ENCODE measurements at regions not wholly inside any gene's neighbourhood (a gene's known extent, or its start where the extent isn't known, plus 50 kb on each side); places are given as distances from the start of the nearest gene placed in this dataset.

DNA sequence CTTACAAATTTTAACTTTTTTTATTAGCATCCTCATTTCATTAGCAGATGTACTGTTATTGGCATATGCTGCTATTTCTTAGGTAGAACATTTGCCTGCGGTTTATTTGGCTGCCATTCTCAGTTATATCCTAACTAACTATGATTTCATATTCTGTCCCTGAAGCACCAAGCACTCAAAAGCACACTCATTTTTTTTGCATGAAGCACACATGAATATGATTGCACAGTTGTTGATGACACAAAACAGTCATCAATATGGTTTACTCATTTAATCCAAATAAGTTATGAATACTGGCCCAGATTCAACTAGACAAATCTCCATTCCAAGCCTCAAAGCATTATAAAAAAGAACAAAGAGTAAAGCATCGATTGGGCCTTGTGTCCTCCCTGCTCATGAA is 129.4 kb upstream of the CNTNAP5 start:
- H3K36me3 Mint-ChIP-seq (ENCODE audit: low read depth), result no peaks in the 10 kb centered on the region
- peaks cover 9% of the 10 kb centered on the region for H3K9me3 Mint-ChIP-seq
- DNase-seq, result no peak
- H3K4me1 Mint-ChIP-seq (ENCODE audit: low read depth), result no peaks in the 10 kb centered on the region
- H3K27ac Mint-ChIP-seq, result no peak overlapping the region
- no peaks in the 10 kb centered on the region for H3K27me3 Mint-ChIP-seq (ENCODE audit: low read depth)
- CTCF ChIA-PET, result no interaction called here
- intact Hi-C loops (cut with micrococcal nuclease), result no loop called here
- H3K4me3 Mint-ChIP-seq, result no peak overlapping the region

DNA sequence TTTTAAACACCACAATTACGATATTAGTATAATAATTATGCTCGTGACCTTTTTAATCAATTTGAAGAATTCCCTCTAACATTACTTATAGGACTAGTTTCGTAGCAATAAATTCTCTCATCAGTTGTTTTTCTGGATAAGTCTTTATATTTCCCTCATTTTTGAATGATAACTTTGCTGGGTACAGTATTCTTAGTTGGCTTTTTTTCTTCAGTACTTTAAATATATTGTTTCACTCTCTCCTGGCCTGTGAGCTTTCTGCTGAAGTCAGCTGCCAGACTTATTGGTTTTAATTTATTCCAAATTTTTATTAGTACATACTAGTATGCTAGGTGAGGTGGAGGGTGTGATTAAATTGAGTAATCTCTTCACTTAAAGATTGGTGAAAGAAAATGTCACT is 123.8 kb upstream of the CNTNAP5 start:
- CTCF ChIA-PET, result no interaction called here
- no peaks in the 10 kb centered on the region for H3K36me3 Mint-ChIP-seq (ENCODE audit: low read depth)
- intact Hi-C loops (cut with micrococcal nuclease), result no loop called here
- no peaks in the 10 kb centered on the region for H3K4me1 Mint-ChIP-seq (ENCODE audit: low read depth)
- H3K9me3 Mint-ChIP-seq, result peaks cover 1% of the 10 kb centered on the region
- DNase-seq, result no peak
- no peak overlapping the region for H3K4me3 Mint-ChIP-seq
- H3K27ac Mint-ChIP-seq, result no peak overlapping the region
- no peaks in the 10 kb centered on the region for H3K27me3 Mint-ChIP-seq (ENCODE audit: low read depth)

DNA sequence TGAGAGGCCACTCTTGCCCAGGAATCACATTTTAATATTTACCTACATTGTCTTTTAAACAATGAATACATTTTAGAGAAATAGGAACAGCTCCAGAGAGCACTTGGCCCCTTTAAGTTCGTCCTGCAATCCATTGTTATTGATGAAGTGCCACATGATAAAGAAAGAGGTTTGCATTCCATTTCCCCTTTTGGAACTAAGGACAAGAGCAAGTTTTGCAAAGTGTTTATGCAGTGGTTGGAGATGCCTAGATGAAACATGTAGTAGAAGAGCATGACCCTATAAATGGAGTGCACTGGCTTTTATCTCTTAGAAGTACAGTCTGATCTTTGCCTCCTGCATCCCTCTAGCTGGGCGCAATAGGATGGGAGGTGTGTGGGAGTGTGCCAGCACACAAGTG is 118.7 kb upstream of the CNTNAP5 start:
- intact Hi-C loops (cut with micrococcal nuclease), result no loop called here
- Mint-ChIP-seq H3K9me3 (peaks cover 4% of the 10 kb centered on the region), H3K36me3 (ENCODE audit: low read depth) (no peaks in the 10 kb centered on the region), H3K4me1 (ENCODE audit: low read depth) (no peaks in the 10 kb centered on the region), H3K4me3 (no peak overlapping the region), H3K27me3 (ENCODE audit: low read depth) (no peaks in the 10 kb centered on the region), H3K27ac (no peak overlapping the region)
- CTCF ChIA-PET, result no interaction called here
- no peak for DNase-seq

DNA sequence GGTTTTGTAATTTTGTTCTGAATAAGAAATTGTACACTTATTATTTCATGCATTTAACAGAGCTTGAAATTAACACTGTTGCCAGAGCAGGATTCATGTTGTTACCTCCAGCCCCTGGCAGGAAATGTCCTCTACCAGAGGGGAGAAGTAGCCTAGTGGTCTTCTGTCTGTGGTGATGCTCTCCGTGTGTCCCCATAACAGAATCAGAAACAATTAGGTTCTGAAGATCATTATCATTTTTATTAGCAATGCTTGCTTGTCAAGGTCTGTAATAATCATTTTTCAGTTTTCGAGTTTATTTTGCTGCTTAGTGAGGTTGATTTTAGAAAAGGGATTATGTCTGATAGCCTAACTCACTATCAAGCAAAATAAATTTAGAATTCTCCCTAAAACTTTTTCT is 116.6 kb upstream of the CNTNAP5 start:
- Mint-ChIP-seq H3K36me3 (ENCODE audit: low read depth) (no peaks in the 10 kb centered on the region), H3K27me3 (ENCODE audit: low read depth) (no peaks in the 10 kb centered on the region), H3K9me3 (peaks cover 4% of the 10 kb centered on the region), H3K4me3 (no peak overlapping the region), H3K4me1 (ENCODE audit: low read depth) (no peaks in the 10 kb centered on the region), H3K27ac (no peak overlapping the region)
- CTCF ChIA-PET, result no interaction called here
- intact Hi-C loops (cut with micrococcal nuclease), result no loop called here
- no peak for DNase-seq

DNA sequence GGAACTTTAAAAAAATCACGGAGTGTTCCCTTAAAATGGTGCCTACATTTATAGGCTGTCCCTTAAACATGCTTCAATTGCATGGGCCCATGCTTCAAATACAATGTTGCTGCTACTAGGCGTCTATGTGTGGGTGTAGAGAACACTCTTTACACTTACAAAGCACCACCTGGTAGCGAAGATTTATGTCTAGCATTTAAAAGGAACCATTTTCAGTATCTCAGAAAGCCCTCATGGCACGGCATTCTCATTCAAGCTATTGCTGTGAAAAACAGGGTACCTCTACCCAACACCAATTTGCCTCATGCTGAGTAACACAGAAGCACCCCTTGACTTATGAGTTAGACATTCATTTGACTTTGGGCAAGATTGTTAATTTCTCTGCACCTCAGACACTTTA is 112.9 kb upstream of the CNTNAP5 start:
- Mint-ChIP-seq H3K27me3 (ENCODE audit: low read depth) (no peaks in the 10 kb centered on the region), H3K9me3 (peaks cover 3% of the 10 kb centered on the region), H3K4me1 (ENCODE audit: low read depth) (no peaks in the 10 kb centered on the region), H3K4me3 (no peak overlapping the region), H3K36me3 (ENCODE audit: low read depth) (no peaks in the 10 kb centered on the region), H3K27ac (no peak overlapping the region)
- CTCF ChIA-PET, result no interaction called here
- DNase-seq, result no peak
- intact Hi-C loops (cut with micrococcal nuclease), result no loop called here

DNA sequence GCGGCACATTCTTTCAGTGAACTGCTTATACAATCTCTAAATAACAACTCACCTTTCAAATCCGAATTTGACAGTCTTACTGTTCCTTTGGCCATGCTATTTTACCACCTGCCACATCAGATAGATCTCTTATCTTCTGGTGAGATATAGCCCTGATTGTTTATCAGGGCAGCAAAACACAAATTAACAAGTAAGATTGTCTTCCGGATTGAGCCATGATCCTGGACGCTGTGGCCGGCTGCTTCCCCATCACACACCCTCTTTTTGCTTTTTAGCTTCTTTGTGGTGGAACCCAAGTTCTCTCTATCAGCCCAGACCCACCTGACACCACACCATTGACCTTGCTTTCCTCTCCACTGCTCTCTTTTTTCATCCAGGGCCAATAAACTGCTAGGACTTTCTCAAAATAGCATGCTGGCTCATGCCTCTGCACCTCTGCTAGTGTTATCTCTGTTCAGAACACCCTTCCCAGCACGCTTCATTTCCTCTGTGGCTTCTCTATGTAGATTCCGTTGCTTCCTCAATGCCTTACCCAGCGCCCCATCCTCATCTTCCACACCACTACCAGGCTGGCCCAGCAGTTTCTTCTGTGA is 111.8 kb upstream of the CNTNAP5 start:
- DNase-seq, result no peak
- H3K27me3 Mint-ChIP-seq (ENCODE audit: low read depth), result no peaks in the 10 kb centered on the region
- H3K9me3 Mint-ChIP-seq, result peaks cover 6% of the 10 kb centered on the region
- no peak overlapping the region for H3K4me3 Mint-ChIP-seq
- H3K4me1 Mint-ChIP-seq (ENCODE audit: low read depth), result no peaks in the 10 kb centered on the region
- CTCF ChIA-PET, result no interaction called here
- intact Hi-C loops (cut with micrococcal nuclease), result no loop called here
- no peak overlapping the region for H3K27ac Mint-ChIP-seq
- no peaks in the 10 kb centered on the region for H3K36me3 Mint-ChIP-seq (ENCODE audit: low read depth)

DNA sequence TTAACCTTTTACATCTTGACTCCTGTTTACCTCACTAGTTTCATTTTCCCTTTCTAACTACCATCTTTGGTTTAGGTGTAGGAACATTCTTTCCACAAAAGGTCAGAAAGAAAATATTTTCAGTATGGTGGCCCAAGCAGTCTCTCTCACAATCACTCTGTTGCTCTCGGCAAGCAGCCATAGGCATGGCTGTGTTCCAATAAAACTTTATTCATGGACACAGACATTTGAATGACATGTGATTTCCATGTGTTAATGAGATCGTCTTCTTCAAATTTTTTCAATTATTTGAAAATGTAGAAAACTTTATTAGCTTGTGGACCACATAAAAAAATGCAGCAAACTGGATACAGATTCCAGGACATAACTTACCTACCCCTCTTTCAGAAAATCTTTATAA is 109.7 kb upstream of the CNTNAP5 start:
- peaks cover 6% of the 10 kb centered on the region for H3K9me3 Mint-ChIP-seq
- no peak overlapping the region for H3K27ac Mint-ChIP-seq
- CTCF ChIA-PET, result no interaction called here
- H3K27me3 Mint-ChIP-seq (ENCODE audit: low read depth), result no peaks in the 10 kb centered on the region
- no peaks in the 10 kb centered on the region for H3K36me3 Mint-ChIP-seq (ENCODE audit: low read depth)
- DNase-seq, result no peak
- H3K4me1 Mint-ChIP-seq (ENCODE audit: low read depth), result no peaks in the 10 kb centered on the region
- no peak overlapping the region for H3K4me3 Mint-ChIP-seq
- intact Hi-C loops (cut with micrococcal nuclease), result no loop called here

DNA sequence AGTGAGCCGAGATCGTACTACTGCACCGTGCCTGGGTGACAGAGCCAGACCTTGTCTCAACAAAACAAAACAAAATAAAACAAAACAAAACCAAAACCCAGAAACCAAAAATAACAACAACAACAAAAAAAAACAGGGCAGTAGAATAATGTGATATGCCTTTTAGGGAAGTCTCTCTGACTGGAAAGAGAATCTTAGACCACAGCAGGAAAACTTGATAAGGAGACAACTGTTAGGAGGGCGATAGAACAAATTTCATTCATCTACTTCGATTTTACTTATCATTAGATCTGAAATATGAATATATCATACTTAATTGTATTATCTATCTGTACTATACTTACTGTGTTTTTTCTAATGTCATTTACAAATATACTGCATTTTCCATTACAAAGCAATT is 109.0 kb upstream of the CNTNAP5 start:
- Mint-ChIP-seq H3K9me3 (peaks cover 6% of the 10 kb centered on the region), H3K27me3 (ENCODE audit: low read depth) (no peaks in the 10 kb centered on the region), H3K4me1 (ENCODE audit: low read depth) (no peaks in the 10 kb centered on the region), H3K4me3 (no peak overlapping the region), H3K27ac (no peak overlapping the region), H3K36me3 (ENCODE audit: low read depth) (no peaks in the 10 kb centered on the region)
- intact Hi-C loops (cut with micrococcal nuclease), result no loop called here
- CTCF ChIA-PET, result no interaction called here
- no peak for DNase-seq

DNA sequence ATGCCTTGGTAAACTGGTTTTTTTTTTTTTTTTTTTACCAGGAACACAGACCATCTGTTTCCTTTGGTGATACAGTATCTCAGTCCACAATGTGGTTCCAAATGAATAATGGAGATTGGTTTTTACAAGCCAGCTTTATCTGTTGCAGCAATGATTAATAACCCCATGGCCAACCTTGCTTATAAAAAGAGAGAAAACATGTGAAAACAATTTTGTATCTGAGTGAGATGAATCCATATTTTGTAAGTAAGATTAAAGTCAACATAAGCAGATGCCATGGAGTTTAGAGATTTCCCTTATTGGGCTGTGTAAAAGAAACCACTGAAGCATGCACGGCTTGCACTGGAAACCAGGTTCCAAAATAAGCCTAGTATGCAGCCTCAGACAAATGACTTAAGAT is 108.6 kb upstream of the CNTNAP5 start:
- no peaks in the 10 kb centered on the region for H3K27me3 Mint-ChIP-seq (ENCODE audit: low read depth)
- CTCF ChIA-PET, result no interaction called here
- H3K4me1 Mint-ChIP-seq (ENCODE audit: low read depth), result no peaks in the 10 kb centered on the region
- H3K4me3 Mint-ChIP-seq, result no peak overlapping the region
- H3K27ac Mint-ChIP-seq, result no peak overlapping the region
- no peaks in the 10 kb centered on the region for H3K36me3 Mint-ChIP-seq (ENCODE audit: low read depth)
- intact Hi-C loops (cut with micrococcal nuclease), result no loop called here
- DNase-seq, result no peak
- H3K9me3 Mint-ChIP-seq, result peaks cover 6% of the 10 kb centered on the region

DNA sequence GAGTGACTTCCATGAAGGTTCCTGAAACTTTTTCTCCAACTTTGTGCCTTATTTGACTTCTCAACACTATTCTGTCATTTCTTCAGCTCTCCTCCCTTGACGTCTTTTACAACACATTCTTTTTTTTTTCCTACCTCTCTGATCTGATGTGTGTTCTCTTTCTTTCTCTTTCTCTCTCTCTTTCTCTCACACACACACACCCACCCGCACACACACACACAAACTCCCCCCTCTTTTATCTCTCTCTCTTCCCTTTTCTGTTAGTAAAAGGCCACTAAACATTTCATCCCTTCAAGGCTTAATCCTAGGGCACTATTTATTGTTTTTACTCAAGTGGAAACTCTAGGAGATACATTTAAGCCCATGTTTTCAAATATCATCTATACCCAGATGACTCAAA is 107.8 kb upstream of the CNTNAP5 start:
- Mint-ChIP-seq H3K27ac (no peak overlapping the region), H3K36me3 (ENCODE audit: low read depth) (no peaks in the 10 kb centered on the region), H3K27me3 (ENCODE audit: low read depth) (no peaks in the 10 kb centered on the region), H3K4me1 (ENCODE audit: low read depth) (no peaks in the 10 kb centered on the region), H3K9me3 (peaks cover 6% of the 10 kb centered on the region), H3K4me3 (no peak overlapping the region)
- CTCF ChIA-PET, result no interaction called here
- intact Hi-C loops (cut with micrococcal nuclease), result no loop called here
- no peak for DNase-seq

DNA sequence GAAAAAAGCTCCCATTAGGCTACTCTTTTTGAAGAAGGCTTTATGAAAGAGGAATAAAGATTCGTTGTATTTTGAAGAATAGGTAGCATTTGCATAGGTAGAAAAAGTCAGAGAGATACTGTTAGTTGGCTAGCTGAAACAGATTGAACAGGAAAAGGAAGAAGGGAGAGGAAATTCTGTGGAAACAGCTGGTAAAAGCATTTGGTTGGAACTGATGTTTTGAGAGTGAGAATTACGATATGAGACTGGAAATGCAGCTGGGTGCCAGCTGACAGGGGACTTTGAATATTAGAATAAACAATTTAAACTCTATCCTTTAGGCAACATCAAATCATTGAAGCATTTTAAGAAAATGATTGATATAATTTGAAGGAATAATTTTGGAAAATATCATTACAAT is 96.7 kb upstream of the CNTNAP5 start:
- no peaks in the 10 kb centered on the region for H3K36me3 Mint-ChIP-seq (ENCODE audit: low read depth)
- intact Hi-C loops (cut with micrococcal nuclease), result no loop called here
- no peak overlapping the region for H3K27ac Mint-ChIP-seq
- no peaks in the 10 kb centered on the region for H3K4me1 Mint-ChIP-seq (ENCODE audit: low read depth)
- no peaks in the 10 kb centered on the region for H3K27me3 Mint-ChIP-seq (ENCODE audit: low read depth)
- peaks cover 12% of the 10 kb centered on the region for H3K9me3 Mint-ChIP-seq
- DNase-seq, result no peak
- CTCF ChIA-PET, result no interaction called here
- H3K4me3 Mint-ChIP-seq, result no peak overlapping the region

DNA sequence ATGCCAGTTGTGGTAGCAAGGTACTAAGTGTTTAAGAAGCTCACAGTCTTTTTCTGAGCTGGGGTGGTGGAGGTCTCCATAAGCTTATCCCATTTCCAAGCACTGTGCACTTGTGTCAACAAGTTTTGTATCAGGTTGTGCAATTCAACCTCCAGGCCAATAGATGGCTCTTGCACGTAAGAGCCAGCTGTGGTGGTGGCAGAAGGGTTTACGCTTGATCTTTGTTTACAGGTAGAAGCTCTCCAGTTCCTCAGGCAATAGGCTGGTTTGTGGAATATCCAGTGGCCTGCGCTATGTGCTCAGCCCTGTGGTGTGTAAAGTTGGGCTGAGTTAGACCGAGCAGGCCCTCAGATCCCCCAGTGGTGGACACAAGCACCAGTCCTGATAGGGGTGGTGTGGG is 89.7 kb upstream of the CNTNAP5 start:
- Mint-ChIP-seq H3K4me1 (ENCODE audit: low read depth) (no peaks in the 10 kb centered on the region), H3K9me3 (no peaks in the 10 kb centered on the region), H3K36me3 (ENCODE audit: low read depth) (no peaks in the 10 kb centered on the region), H3K4me3 (no peak overlapping the region), H3K27me3 (ENCODE audit: low read depth) (peaks cover 2% of the 10 kb centered on the region), H3K27ac (no peak overlapping the region)
- CTCF ChIA-PET, result no interaction called here
- DNase-seq, result no peak
- intact Hi-C loops (cut with micrococcal nuclease), result no loop called here

DNA sequence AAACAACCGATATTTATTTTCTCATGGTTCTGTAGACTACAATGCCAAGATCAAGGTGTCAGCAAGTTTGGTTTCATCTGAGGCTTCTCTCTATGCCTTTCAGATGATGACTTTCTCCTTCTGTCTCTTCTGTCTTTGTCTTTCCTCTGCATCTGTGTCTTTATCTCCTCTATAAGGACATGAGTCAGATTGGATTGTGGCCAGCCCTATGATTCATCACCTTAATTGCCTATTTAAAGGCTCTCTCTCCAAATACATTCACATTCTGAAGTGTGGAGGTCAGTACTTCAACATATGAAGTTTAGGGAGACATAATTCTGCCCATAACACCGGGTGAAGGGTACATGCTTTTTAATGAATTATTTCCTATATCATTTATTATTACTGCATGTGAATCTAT is 71.2 kb upstream of the CNTNAP5 start:
- Mint-ChIP-seq H3K27me3 (ENCODE audit: low read depth) (no peaks in the 10 kb centered on the region), H3K27ac (no peak overlapping the region), H3K36me3 (ENCODE audit: low read depth) (no peaks in the 10 kb centered on the region)

DNA sequence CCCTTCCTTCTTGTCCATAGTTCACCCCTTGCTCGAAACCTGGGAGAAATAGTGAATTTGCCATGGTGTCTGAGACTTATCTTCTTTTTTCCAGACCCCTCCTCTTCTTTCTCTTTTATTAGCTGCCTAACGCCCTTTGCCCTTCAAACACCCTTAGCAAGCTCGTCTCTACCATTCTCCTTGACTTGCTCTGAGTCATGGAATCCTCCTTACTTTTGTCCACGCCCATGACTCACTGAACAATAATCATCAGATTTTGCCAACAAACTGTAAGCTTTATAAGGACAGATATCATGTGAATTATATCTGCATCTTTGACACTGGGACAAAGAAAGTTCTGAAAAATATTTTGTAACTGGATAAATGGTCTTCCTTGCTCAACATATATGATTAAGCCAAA is 67.1 kb upstream of the CNTNAP5 start:
- CTCF ChIA-PET, result no interaction called here
- H3K36me3 Mint-ChIP-seq (ENCODE audit: low read depth), result no peaks in the 10 kb centered on the region
- no peak for DNase-seq
- no peaks in the 10 kb centered on the region for H3K4me1 Mint-ChIP-seq (ENCODE audit: low read depth)
- H3K9me3 Mint-ChIP-seq, result peaks cover 7% of the 10 kb centered on the region
- intact Hi-C loops (cut with micrococcal nuclease), result no loop called here
- no peak overlapping the region for H3K27ac Mint-ChIP-seq
- no peak overlapping the region for H3K4me3 Mint-ChIP-seq
- H3K27me3 Mint-ChIP-seq (ENCODE audit: low read depth), result no peaks in the 10 kb centered on the region

More for the DNA sequence above, 71.2 kb upstream of the CNTNAP5 start:
- no peaks in the 10 kb centered on the region for H3K4me1 Mint-ChIP-seq (ENCODE audit: low read depth)
- CTCF ChIA-PET, result no interaction called here
- DNase-seq, result no peak
- peaks cover 3% of the 10 kb centered on the region for H3K9me3 Mint-ChIP-seq
- no peak overlapping the region for H3K4me3 Mint-ChIP-seq
- intact Hi-C loops (cut with micrococcal nuclease), result no loop called here

All from activated naive CD4-positive, alpha-beta T cell treated with anti-CD3 and anti-CD28 coated beads for 36 hours (primary cell).